ENCODE measurements at regions not wholly inside any gene's neighbourhood (a gene's known extent, or its start where the extent isn't known, plus 50 kb on each side); places are given as distances from the start of the nearest gene placed in this dataset.

DNA sequence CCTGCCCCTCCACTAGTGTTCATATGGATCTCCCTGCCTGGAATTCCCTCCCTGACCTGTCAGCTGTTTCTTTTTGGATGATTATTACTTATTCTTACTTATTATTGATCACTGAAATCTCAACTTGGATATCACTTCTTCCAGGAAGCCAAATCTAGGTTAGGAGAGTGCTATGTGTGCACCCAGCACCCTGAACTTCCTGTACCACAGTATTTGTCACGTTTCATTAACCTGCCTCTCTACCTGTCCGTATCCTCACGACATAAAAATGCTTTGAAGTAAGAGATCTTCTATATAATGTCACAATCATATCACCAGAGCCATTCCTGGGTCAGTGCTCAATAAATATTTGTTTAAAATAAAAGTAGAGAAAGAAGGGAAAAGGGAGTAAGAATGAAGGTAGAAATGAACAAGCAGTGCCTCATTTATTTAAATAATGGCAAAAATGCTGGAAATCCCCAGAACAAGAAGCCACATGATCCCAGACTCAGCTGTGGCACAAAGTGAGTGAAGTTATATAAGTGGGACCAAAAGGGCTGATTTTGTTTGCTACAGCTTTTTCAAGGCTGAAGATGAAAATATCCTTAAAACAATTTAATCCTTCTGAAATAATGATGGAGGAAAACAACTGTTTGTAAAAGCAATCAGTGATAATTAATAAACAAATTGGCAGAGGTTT lies 88.0 kb upstream of the MANEA start:
- DNase-seq (ENCODE audit: low read depth in 2 of 3, low spot score in 1 of 3): no peak

DNA sequence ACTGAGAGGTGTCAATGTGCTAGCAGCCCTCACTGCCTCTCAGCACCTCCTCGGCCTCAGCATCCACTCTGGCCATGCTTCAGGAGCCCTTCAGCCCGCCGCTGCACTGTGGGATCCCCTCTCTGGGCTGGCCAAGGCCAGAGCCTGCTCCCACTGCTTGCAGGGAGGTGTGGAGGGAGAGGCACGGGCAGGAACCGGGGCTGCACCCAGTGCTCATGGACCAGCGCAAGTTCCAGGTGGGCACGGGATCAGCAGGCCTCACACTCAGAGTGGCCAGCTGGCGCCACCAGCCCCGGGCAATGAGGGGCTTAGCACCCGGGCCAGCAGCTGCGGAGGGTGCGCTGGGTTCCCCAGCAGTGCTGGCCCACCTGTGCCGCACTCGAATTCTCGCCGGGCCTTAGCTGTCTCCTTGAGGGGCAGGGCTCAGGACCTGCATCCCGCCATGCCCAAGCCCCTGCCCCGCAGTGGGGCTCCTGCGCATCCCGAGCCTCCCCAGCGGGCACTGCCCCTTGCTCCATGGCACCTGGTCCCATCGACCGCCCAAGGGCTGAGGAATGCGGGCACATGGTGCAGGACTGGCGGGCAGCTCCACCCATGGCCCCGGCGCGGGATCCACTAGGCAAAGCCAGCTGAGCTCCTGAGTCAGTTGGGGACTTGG lies 80.4 kb upstream of the MANEA start:
- no peak for DNase-seq (ENCODE audit: low read depth in 2 of 3, low spot score in 1 of 3)

DNA sequence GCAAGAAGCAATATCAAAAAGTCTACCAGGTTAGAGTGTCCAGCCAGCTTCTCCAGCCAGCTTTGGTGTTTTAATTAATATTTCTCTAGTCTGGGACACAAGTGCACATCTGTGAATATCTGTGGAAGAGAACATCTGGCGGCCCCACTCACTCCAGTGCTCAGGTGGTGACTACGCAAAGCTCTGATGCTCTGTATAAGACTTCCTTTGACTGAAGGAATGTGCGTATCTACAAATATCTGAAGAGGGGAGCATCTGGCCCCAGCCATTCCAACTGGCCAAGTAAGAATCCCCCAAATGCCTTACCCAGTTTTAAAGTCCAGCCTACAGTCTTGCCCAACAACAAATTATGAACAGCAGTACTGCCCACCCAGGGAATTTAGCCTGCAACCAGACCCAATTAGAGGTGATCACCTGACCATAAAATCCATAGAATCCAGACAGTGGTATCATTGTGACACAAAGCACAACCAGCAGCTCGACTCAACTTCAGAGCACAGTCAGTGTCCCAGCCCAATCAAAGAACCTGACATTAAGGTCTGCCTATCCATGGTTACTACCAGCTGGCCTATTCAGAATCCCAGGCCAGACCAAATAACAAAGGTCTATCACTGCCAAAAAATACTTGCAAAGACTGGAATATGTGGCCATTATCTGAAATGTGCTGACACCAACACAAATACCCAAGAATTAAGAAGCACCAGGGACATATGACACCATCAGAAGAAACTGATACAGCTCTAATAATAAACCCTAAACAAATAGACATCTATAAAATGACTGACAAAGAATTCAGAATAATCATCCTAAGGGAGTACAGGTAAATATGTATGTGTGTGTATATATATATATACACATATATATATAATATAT lies 76.1 kb upstream of the MANEA start:
- DNase-seq (ENCODE audit: low read depth in 2 of 3, low spot score in 1 of 3): no peak

DNA sequence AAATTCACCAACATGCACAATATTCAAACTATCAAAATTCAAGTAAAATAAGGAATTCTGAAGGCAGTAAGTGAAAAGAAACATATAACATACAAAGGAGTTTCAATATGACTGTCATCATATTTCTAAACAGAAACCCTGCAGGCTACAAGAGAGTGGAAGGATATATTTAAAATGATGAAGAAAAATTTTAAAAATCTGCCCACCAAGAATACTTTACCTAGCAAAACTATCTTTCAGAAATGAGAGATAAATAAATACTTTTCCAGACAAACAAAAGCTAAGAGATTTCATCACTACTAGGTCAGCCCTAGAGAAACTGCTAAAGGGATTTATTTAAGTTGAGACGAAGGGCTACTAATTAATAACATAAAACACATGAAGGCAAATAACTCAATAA lies 73.8 kb upstream of the MANEA start:
- no peak for DNase-seq (ENCODE audit: low read depth in 2 of 3, low spot score in 1 of 3)

DNA sequence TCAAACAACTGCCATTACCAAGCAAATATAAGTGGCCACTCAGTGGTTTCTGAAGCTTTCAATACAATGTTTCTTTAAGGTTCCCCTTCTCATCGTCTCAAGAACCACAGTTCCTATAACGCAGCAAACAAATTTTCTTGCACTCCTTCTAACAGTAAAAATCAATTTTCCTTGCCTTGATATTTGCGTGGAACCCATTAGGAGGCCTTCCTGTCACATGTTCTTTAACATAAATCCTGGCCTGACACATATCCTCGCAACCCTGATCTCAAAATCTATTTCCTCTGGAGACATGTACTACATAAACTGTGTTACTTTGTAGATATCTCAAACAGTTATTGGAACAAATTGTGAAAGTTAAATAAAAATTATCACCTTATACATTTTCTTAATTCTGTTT lies 65.9 kb upstream of the MANEA start:
- DNase-seq (ENCODE audit: low read depth in 2 of 3, low spot score in 1 of 3): no peak

DNA sequence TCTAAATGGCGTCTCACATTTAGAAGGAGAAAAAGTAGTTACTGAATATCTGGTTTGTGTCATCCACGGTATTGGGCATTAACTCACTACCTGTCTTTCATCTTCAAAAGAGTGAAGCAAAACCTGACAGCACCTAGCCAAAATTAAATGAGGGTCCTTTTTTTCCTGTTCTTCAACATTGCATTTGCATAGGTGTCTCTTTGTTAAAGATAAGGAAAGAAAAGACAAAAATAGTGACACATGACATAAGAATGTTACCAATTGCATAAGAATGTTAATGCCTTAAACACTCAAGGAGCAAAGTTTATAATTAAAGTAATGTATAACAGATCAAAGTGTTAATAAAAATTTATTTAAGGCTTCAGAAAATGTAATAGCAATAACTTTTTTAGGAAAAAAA lies 61.4 kb upstream of the MANEA start:
- no peak for DNase-seq (ENCODE audit: low read depth in 2 of 3, low spot score in 1 of 3)

DNA sequence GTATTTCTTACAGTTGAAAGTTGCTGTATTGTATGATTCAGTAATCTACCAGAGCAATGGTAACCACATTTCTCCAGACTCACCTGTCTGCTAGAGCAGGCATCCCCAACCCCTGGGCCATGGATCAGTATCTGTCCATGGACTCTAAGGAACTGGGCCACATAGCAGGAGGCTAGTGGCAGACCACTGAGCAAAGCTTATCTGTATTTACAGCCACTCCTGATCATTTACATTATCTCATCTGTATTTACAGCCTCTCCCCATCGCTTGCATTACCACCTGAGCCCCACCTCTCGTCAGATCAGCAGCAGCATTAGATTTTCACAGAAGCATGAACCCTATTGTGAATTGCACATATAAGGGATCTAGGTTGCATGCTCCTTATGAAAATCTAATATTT lies 60.3 kb upstream of the MANEA start:
- DNase-seq (ENCODE audit: low read depth in 2 of 3, low spot score in 1 of 3): no peak

DNA sequence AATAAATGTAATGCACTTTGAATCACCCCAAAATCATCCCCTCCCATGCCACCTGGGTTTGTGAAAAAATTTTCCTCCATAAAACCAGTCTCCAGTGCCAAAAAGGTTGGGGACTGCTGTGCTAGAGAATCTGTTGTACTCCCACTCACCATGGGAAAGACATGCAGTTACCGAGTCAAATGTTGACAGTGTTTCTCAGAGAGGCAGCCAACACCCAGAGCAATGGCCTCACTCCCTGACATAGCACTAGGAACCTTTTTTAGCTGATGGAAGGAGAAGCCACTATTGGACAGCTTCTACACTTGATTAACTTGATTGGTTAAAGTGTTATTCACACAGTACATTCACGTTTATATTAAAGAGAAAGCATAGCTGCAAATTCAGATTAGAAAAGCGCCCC lies 59.8 kb upstream of the MANEA start:
- DNase-seq (ENCODE audit: low read depth in 2 of 3, low spot score in 1 of 3): no peak

DNA sequence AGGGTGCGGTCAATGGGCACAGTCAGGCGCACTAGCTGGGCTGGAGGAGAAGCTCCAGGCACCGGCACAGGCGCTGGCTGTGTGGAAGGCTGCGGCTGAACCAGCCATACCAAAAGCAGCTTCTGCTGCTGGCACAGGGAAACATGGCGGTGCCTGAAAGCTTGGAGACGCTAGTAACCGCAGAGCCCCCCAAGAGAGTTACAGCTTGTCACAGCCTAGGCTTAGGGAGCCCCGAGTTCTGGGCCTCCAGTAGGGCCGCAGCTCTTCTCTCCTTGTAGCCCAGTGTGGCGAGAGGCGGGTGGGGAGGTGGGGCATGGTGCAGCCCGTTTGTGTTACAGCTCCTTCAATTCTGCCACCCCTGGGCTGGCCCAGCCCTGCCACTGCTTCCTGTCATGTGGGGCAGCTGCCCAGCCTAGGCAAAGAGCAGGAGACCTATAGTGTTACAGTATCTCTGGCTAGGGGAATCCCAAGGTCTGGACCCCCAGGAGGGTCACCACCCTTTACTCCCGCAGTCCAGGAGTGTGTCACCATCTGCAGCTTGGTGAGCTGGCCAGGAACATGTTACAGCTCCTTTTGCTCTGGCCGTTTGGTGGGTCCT lies 58.6 kb upstream of the MANEA start:
- no peak for DNase-seq (ENCODE audit: low read depth in 2 of 3, low spot score in 1 of 3)

DNA sequence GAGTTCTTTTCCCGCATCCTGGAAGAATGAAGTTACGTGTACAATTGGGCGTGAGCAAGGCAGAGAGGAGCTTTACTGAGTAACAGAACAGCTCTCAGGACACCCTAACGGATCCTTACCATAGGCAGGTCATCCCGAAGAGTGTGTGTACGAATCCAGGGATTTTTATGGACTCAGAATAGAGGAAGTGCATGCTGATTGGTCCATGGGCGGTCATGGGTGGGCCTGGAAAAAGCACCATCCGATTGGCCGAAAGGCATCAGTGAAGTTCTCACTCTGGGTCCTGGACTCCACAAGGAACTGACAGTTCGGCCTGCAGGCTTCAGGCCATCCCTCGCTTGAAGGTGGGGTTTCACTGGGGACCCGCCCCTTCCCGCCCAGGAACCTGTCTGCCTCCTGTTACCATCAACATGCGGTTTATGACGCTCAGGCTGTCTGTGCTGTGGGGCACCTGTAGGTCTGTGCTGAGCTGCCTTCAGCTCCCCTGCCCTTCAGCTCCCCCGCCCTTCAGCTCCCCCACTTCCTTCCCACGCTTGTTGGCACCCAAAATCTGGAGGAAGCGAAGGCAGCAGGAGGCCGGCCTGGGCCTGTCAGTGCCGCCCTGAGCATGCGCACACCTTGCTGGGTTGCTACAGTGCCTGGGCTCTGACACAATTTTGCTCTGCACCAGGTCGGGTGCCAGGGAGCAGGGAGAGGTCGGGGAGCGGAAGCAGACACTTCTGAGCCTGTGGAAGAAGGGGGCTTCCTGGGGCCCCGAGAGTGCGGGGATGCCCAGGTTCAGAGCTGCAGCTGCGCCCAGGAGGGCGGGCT lies 57.9 kb upstream of the MANEA start:
- no peak for DNase-seq (ENCODE audit: low read depth in 2 of 3, low spot score in 1 of 3)

DNA sequence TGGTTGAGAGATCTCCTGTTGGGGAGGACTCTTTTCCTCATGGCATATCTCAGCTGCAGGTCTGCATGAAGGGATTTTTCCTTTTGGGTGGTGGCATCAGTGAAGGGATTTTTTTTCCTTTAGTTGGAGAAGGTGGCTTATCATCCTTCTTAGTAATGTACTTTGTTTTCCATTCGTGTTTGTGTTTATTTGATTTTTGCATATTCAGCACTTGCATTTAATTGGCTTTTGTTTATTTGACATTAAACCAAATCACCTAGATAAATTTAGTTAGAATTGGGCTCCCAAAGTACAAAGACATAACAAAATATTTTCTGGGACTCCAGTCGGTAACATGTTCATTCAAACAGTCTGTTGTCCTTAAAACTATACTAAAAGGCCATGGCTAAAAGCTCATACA lies 56.2 kb upstream of the MANEA start:
- DNase-seq (ENCODE audit: low read depth in 2 of 3, low spot score in 1 of 3): no peak
